BE2C (cell line): ENCODE measurements at regions not wholly inside any gene's neighbourhood (a gene's known extent, or its start where the extent isn't known, plus 50 kb on each side); places are given as distances from the start of the nearest gene placed in this dataset.

Experiments
- DNase-seq: peaks from one replicate; pipeline ENCODE4 v3.0.0-alpha.2; 2020
- H3K27me3 ChIP-seq: fragments of 250-450 bp; sonication (Bioruptor Pico); 2 replicates; pipeline ENCODE4 v1.5.1; 2020; ENCODE audit warnings: mild to moderate bottlenecking
- H3K36me3 ChIP-seq: fragments of 250-450 bp; sonication (Bioruptor Pico); 2 replicates; pipeline ENCODE4 v1.5.1; 2020; ENCODE audit warnings: mild to moderate bottlenecking
- H3K4me1 ChIP-seq: fragments of 250-450 bp; sonication (Bioruptor Pico); 2 replicates; pipeline ENCODE4 v1.5.1; 2020
- H3K4me3 ChIP-seq: 2 replicates; pipeline ENCODE4 v1.5.1; 2011; ENCODE audit warnings: low read depth, low read length
- H3K9me3 ChIP-seq: fragments of 250-450 bp; sonication (Bioruptor Pico); 2 replicates; pipeline ENCODE4 v1.5.1; 2020
- CTCF ChIP-seq: IDR thresholded peaks from 2 replicates; pipeline ENCODE4 v1.5.1; 2012; ENCODE audit warnings: mild to moderate bottlenecking, low read depth, low read length

GRCh38 chr2:223399357-223399957 is 202.7 kb downstream of the SCG2 start:
- TF ChIP-seq CTCF, result no peak
- no peaks in the 10 kb centered on the region for H3K9me3 ChIP-seq
- H3K4me1 ChIP-seq, result no peaks in the 10 kb centered on the region; the same call in 1 of the 2 replicates
- H3K4me3 ChIP-seq, result no peak overlapping the region
- H3K36me3 ChIP-seq, result no peaks in the 10 kb centered on the region
- no peaks in the 10 kb centered on the region for H3K27me3 ChIP-seq
- no peak for DNase-seq

GRCh38 chr2:223404616-223405015 is 197.5 kb downstream of the SCG2 start:
- no peaks in the 10 kb centered on the region for H3K9me3 ChIP-seq
- H3K4me3 ChIP-seq, result no peak overlapping the region
- no peaks in the 10 kb centered on the region for H3K36me3 ChIP-seq
- no peaks in the 10 kb centered on the region; the same call in 1 of the 2 replicates for H3K4me1 ChIP-seq
- TF ChIP-seq CTCF, result no peak
- no peak for DNase-seq
- H3K27me3 ChIP-seq, result no peaks in the 10 kb centered on the region

GRCh38 chr2:223414646-223415045 is 187.5 kb downstream of the SCG2 start:
- no peaks in the 10 kb centered on the region for H3K4me1 ChIP-seq
- H3K27me3 ChIP-seq, result no peaks in the 10 kb centered on the region
- no peak overlapping the region for H3K4me3 ChIP-seq
- no peaks in the 10 kb centered on the region for H3K36me3 ChIP-seq
- DNase-seq, result no peak
- TF ChIP-seq CTCF, result no peak
- no peaks in the 10 kb centered on the region for H3K9me3 ChIP-seq

GRCh38 chr2:223415071-223415470 is 187.1 kb downstream of the SCG2 start:
- no peak for TF ChIP-seq CTCF
- Histone ChIP-seq H3K27me3 (no peaks in the 10 kb centered on the region), H3K36me3 (no peaks in the 10 kb centered on the region), H3K4me3 (no peak overlapping the region), H3K4me1 (no peaks in the 10 kb centered on the region), H3K9me3 (no peaks in the 10 kb centered on the region)
- no peak for DNase-seq

GRCh38 chr2:223416815-223417610 is 185.1 kb downstream of the SCG2 start:
- no peaks in the 10 kb centered on the region for H3K9me3 ChIP-seq
- no peaks in the 10 kb centered on the region for H3K27me3 ChIP-seq
- H3K4me1 ChIP-seq, result no peaks in the 10 kb centered on the region
- H3K36me3 ChIP-seq, result no peaks in the 10 kb centered on the region
- H3K4me3 ChIP-seq, result no peak overlapping the region
- DNase-seq, result no peak
- TF ChIP-seq CTCF, result no peak

- no peaks in the 10 kb centered on the region for H3K4me1 ChIP-seq
- DNase-seq, result no peak
- H3K4me3 ChIP-seq, result no peak overlapping the region
- H3K27me3 ChIP-seq, result no peaks in the 10 kb centered on the region
- TF ChIP-seq CTCF, result no peak
- H3K36me3 ChIP-seq, result no peaks in the 10 kb centered on the region
- no peaks in the 10 kb centered on the region for H3K9me3 ChIP-seq
These were observed 184.0 kb downstream of the SCG2 start for GRCh38 chr2:223418131-223418530.
